ENCODE measurements at regions not wholly inside any gene's neighbourhood (a gene's known extent, or its start where the extent isn't known, plus 50 kb on each side); places are given as distances from the start of the nearest gene placed in this dataset.
A peak's percentile ranks its signal among the peaks of the same experiment; 100 is the strongest.

DNA sequence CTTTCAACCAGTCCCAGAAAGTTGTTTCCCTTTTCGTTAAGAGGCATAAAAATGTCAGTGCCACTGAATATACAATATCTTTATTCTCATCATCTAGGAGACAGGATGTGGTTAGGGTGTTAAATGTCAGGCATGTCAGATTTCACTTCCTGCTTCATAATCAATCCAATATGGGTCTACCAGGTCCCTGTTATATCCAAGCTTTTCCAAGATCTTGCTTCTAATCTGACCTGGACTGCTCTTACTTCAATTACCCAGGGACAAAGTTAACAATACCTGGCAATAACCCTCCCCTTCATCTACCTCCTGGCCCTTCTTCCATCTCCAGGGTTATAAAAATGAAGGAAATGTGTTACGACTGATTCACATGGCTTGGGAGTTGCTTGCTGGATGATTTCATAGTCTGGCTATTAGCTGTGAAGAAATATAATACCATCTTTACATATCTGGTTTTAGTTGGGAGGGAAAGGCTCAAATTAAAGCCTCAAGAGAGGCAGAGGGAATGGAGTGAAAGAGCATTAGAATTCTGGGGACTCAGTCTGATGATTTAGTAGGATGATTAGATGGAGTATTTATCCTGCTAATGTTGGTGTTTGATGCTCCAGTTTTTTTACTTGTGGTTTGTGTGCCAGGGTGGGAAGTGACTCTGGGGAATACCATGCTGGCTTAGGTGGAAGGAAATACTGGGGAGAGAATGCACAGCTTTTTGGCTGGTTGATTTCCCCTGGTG, 534.3 kb downstream of the ETS1 start:
- TF ChIP-seq, protein P1, sequence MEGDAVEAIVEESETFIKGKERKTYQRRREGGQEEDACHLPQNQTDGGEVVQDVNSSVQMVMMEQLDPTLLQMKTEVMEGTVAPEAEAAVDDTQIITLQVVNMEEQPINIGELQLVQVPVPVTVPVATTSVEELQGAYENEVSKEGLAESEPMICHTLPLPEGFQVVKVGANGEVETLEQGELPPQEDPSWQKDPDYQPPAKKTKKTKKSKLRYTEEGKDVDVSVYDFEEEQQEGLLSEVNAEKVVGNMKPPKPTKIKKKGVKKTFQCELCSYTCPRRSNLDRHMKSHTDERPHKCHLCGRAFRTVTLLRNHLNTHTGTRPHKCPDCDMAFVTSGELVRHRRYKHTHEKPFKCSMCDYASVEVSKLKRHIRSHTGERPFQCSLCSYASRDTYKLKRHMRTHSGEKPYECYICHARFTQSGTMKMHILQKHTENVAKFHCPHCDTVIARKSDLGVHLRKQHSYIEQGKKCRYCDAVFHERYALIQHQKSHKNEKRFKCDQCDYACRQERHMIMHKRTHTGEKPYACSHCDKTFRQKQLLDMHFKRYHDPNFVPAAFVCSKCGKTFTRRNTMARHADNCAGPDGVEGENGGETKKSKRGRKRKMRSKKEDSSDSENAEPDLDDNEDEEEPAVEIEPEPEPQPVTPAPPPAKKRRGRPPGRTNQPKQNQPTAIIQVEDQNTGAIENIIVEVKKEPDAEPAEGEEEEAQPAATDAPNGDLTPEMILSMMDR (IDR thresholded peaks at IDR 0.05; ENCODE audit: control insufficient read depth, insufficient read depth, low read depth, low read length, missing control alignments): no peak
- H3K4me3 ChIP-seq (ENCODE audit: control insufficient read depth, low read depth, low read length): no peak overlapping the region
- peak; percentile 51 for DNase-seq (ENCODE audit: low read depth)

DNA sequence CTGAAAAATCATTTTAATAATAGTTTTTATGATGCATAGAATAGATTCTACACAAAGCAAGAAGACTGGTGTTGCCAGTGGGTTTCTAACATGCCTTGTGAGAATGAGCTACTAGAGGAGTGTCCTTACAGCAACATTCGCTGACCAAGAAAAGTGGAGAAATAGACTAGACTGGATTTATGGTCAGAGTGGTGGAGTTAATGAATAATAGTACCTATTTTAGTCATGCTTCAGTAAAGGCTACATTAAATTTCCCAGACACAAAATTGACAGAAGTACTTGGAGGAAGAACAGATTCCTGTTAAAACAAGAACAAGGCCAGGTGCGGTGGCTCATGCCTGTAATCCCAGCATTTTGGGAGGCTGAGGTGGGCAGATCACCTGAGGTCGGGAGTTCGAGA, 539.2 kb downstream of the ETS1 start:
- DNase-seq (ENCODE audit: low read depth): no peak
- no peak overlapping the region for H3K4me3 ChIP-seq (ENCODE audit: control insufficient read depth, low read depth, low read length)
- TF ChIP-seq, protein P1 (IDR thresholded peaks at IDR 0.05; ENCODE audit: control insufficient read depth, insufficient read depth, low read depth, low read length, missing control alignments): no peak

DNA sequence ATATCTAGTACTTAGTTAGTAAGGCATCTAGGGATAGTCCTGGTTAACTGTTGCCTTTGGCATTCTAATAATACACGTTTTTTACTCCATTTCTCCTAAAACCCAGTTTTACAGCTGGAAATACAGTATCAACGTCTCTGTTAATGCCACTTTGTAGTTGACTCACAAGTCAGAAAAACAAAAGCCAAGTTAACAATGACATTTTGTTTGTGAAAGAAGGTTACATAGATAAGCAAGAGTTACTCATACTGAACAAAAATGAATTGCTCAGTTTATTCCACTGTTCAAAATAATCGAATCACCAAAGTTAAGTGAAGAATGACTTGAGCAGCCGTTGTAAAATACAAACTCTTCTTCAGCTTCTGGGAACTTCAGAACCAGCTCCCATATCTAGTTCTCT, 540.3 kb downstream of the ETS1 start:
- DNase-seq (ENCODE audit: low read depth): no peak
- TF ChIP-seq, protein P1 (IDR thresholded peaks at IDR 0.05; ENCODE audit: control insufficient read depth, insufficient read depth, low read depth, low read length, missing control alignments): no peak
- H3K4me3 ChIP-seq (ENCODE audit: control insufficient read depth, low read depth, low read length): no peak overlapping the region

DNA sequence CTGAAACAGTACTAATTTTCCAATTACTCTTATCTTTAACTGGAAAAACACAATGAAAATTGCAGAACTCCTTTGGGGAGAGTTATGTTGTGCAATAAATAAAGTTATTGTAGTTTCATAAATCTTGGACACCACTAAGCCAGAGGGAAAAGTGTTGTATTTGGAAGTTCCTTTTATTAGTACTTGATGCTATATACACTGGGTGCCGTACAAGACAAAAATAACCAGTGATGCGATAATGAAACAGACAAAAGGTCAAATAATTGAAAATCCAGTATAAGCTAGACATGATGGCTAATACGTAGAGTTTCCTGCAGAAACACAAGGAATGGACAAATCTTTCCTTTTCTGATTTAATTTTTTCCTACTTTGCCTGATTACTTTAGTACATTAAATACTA, 541.1 kb downstream of the ETS1 start:
- DNase-seq (ENCODE audit: low read depth): no peak
- H3K4me3 ChIP-seq (ENCODE audit: control insufficient read depth, low read depth, low read length): no peak overlapping the region
- TF ChIP-seq, protein P1 (IDR thresholded peaks at IDR 0.05; ENCODE audit: control insufficient read depth, insufficient read depth, low read depth, low read length, missing control alignments): no peak

DNA sequence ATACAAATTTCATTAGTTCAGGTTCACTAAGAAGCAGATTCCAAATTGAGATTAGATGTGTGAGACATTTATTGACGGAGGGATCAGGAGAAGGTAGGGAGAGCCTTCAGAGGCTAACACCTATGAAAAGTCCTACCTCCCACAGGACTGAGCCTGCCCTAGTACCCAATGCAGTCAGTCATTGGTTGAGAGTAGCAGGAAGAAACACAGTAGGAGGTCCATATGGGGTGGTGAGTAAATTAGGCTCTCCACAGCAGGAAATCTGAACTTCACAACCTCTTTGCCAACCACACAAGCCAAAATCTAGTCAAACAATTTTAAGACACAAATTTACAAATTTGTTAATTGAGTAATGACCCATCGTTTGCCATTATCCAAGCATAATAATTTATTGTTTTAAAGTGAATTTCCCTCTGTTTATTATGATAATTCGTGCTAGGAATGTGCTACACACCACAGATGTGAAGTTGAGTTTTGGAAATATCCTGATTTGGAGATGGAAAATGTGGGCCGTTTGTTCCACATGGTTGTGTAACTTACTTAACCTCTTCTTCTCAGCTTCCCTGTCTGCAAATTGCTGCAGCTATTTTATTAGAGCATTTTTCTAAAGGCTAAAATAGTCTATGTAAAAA, 542.1 kb downstream of the ETS1 start:
- no peak for DNase-seq (ENCODE audit: low read depth)
- TF ChIP-seq, protein P1 (IDR thresholded peaks at IDR 0.05; ENCODE audit: control insufficient read depth, insufficient read depth, low read depth, low read length, missing control alignments): no peak
- H3K4me3 ChIP-seq (ENCODE audit: control insufficient read depth, low read depth, low read length): no peak overlapping the region

DNA sequence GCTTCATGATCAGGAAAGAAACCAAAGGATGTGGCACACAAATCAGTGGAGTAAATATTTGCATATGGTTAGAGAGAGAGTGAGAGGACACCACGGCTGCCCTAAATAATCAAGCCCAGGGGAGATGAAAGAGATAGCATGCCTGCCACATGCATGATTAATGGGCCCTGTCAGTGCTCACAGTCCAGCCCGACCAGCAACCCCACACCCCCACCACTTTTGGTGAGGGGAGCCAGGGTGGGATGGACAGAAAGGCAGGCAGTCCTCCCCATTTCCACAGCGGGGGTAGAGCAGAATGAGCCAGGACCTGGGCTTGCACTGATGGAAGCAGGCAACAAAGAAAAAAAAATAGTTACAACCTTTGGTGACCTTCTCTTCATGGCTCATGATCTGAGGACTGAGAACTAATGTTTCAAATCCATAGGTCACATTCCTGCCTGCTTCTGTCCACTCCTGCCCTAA, 545.0 kb downstream of the ETS1 start:
- H3K4me3 ChIP-seq (ENCODE audit: control insufficient read depth, low read depth, low read length): no peak overlapping the region
- TF ChIP-seq, protein P1 (IDR thresholded peaks at IDR 0.05; ENCODE audit: control insufficient read depth, insufficient read depth, low read depth, low read length, missing control alignments): no peak
- no peak for DNase-seq (ENCODE audit: low read depth)

Data from AG09309 (cell line).